Subcutaneous abdominal adipose tissue (tissue), 5 donors: ENCODE measurements at regions not wholly inside any gene's neighbourhood (a gene's known extent, or its start where the extent isn't known, plus 50 kb on each side); places are given as distances from the start of the nearest gene placed in this dataset.

Source experiments
- H3K27ac ChIP-seq: one replicate; pipeline ENCODE4 v1.7.0; 2013; ENCODE audit warnings: low read depth, mild to moderate bottlenecking, inconsistent platforms, low read length, moderate library complexity
- H3K27me3 ChIP-seq, 5 donors: one replicate each; pipeline ENCODE4 v1.7.0; 2013; ENCODE audit warnings: low read length in 5 of 5, inconsistent platforms in 1 of 5; ENCODE audit not compliant: control insufficient read depth in 5 of 5, insufficient read depth in 4 of 5
- H3K36me3 ChIP-seq, 5 donors: one replicate each; pipeline ENCODE4 v1.7.0; 2013; ENCODE audit warnings: low read length in 5 of 5; ENCODE audit not compliant: control insufficient read depth in 5 of 5, insufficient read depth in 5 of 5
- H3K4me1 ChIP-seq, 5 donors: one replicate each; pipeline ENCODE4 v1.7.0; 2013; ENCODE audit warnings: low read length in 5 of 5, mild to moderate bottlenecking in 3 of 5, moderate library complexity in 1 of 5; ENCODE audit not compliant: control insufficient read depth in 5 of 5, insufficient read depth in 5 of 5
- H3K4me3 ChIP-seq, 5 donors: one replicate each; pipeline ENCODE4 v1.7.0; 2013; ENCODE audit warnings: low read length in 5 of 5, low read depth in 1 of 5
- H3K9ac ChIP-seq, 5 donors: one replicate each; pipeline ENCODE4 v1.7.0; 2013; ENCODE audit warnings: low read length in 5 of 5, mild to moderate bottlenecking in 4 of 5, moderate library complexity in 3 of 5
- H3K9me3 ChIP-seq, 5 donors: one replicate each; pipeline ENCODE4 v1.7.0; 2013; ENCODE audit warnings: low read length in 5 of 5; ENCODE audit not compliant: control insufficient read depth in 5 of 5
- donor health status: healthy.
- donor health status: healthy.
- donor health status: healthy.
- donor health status: healthy.
- donor health status: healthy.

DNA sequence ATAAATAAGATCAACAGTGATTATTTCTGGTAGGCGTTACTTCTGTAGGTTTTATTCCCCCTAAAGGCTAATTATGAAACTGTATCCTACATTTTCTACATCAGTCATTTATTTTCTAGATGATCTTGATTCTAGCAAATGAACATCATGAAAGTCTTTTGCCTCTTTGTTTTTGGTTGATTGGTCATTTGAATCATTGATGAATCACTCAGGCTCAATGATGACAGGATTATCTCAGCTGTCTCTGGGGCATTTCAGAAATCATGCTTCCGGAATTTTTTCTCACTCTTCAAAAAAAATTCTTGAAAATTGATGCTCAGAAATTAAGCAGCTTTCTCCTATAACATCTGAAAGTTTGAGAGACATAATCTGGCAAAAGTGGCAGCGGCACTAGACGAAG lies 298.9 kb upstream of the TCF4 start:
- Histone ChIP-seq H3K36me3 (no peaks in the 10 kb centered on the region), H3K9me3 (peaks cover 0 to 6% (median 3%) of the 10 kb centered on the region in 5 donors), H3K4me1 (no peaks in the 10 kb centered on the region), H3K9ac (no peak overlapping the region), H3K4me3 (no peak overlapping the region), H3K27ac (no peak overlapping the region), H3K27me3 (no peaks in the 10 kb centered on the region)

DNA sequence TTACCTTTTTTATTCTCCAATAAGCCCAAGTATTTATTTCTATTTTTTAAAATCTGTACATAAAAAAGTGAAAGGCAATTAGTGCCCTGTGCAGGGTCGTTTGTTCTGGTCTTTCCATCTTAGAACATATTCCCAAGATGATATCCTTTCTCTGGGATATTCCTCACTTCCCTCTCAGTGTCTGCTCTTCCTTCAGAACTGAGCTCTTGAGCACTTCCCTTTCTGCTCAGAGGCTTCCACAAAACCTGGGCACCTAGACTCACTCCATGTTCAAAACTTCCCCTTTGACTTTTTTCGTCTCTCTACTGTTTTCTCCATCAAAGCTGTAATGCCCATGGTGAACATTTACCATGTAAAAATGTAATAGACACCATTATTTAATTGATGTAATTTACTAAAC lies 296.5 kb upstream of the TCF4 start:
- H3K9me3 ChIP-seq = peaks cover 0 to 6% (median 3%) of the 10 kb centered on the region in 5 donors
- H3K36me3 ChIP-seq = no peaks in the 10 kb centered on the region

DNA sequence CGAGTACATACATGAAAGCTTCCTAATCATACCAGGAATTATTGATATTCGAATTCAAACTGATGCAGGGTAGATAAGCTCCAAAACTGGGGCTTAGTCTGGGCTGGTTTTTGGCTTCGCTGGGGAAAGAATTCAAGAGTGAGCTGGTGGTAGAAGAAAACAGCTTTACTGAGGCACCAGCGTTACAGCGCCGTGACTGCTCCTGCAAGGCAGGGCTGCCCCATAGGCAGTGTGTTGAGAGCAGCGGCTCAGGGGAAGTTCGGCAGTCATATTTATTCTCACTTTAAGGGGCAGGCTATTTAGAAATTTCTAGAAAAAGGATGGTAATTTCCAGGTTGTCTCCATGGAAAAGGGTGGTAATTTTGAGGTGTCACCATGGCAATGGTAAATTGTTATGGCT lies 292.6 kb upstream of the TCF4 start:
- H3K9me3 ChIP-seq = no peaks in the 10 kb centered on the region

More for the DNA sequence above, 296.5 kb upstream of the TCF4 start:
- no peak overlapping the region for H3K27ac ChIP-seq
- no peaks in the 10 kb centered on the region for H3K27me3 ChIP-seq
- no peaks in the 10 kb centered on the region for H3K4me1 ChIP-seq
- H3K4me3 ChIP-seq = no peak overlapping the region
- no peak overlapping the region for H3K9ac ChIP-seq

DNA sequence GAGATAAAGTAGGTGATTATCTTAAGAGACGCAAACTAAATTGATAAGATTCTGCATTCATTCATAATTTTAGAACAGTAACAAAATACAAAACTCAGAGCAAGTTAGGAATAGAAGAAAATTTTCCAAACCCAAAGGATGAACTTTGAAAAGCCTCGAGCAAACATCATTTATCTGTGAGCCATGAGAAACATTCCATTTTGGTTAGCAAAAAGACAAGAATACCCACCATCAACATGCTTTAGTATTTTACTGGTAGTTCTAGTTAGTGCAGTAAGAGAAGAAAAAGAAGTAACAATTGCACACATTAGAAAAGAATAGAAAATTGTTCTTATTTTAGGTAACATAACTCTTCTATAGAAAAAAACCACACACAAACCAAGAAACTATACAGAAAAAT lies 291.3 kb upstream of the TCF4 start:
- H3K9ac ChIP-seq = no peak overlapping the region
- H3K4me1 ChIP-seq = peaks cover 0 to 3% (median 0%) of the 10 kb centered on the region in 5 donors
- H3K9me3 ChIP-seq = no peaks in the 10 kb centered on the region
- H3K27ac ChIP-seq = no peak overlapping the region
- no peak overlapping the region for H3K4me3 ChIP-seq
- no peaks in the 10 kb centered on the region for H3K36me3 ChIP-seq
- no peaks in the 10 kb centered on the region for H3K27me3 ChIP-seq

More for the DNA sequence above, 292.6 kb upstream of the TCF4 start:
- Histone ChIP-seq H3K4me1 (peaks cover 0 to under 1% (median 0%) of the 10 kb centered on the region in 5 donors), H3K4me3 (no peak overlapping the region), H3K36me3 (no peaks in the 10 kb centered on the region), H3K27me3 (no peaks in the 10 kb centered on the region), H3K27ac (no peak overlapping the region), H3K9ac (no peak overlapping the region)

DNA sequence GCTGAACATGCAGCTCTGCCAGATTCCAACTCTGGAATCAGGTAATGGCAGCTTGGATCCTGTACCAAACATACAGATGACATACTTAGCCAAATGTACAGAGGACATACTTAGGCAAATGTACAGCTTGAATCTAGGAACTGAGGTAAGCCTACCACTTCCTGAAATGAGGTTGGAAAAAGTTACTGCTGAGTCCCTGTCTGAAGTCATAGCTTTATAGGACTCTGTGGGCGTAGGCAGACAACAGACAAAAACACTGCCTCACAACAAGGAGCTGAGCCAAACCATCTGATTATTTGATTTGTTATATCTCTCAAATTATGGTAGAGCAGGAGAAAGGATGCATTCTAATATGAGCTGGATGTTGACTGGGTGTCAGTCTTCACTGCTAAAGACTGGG lies 290.2 kb upstream of the TCF4 start:
- H3K27ac ChIP-seq = no peak overlapping the region
- no peaks in the 10 kb centered on the region for H3K27me3 ChIP-seq
- no peak overlapping the region for H3K9ac ChIP-seq
- H3K36me3 ChIP-seq = no peaks in the 10 kb centered on the region
- H3K4me3 ChIP-seq = no peak overlapping the region
- no peaks in the 10 kb centered on the region for H3K9me3 ChIP-seq
- peaks cover 0 to 3% (median 0%) of the 10 kb centered on the region in 5 donors for H3K4me1 ChIP-seq

DNA sequence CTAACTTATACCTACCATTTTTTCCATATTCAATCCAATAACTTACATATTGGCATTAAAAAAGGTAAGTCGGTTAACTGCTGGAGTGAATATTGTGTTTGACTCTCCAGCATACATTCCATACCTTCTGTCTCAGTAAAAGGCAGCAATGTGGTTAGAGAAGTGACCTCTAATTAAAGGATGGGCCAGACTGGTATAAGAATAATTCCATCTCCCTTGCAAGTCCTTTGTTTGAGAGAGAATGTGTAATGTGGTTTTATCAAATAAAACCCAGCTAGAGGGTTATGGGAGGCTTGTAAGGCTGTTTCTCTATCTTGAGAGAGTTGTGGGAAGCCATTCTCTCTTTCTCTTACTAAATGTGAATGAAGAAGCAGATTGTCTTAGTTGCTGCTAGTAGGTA lies 289.3 kb upstream of the TCF4 start:
- Histone ChIP-seq H3K4me3 (no peak overlapping the region), H3K9me3 (no peaks in the 10 kb centered on the region), H3K27ac (no peak overlapping the region), H3K36me3 (no peaks in the 10 kb centered on the region), H3K9ac (no peak overlapping the region), H3K27me3 (no peaks in the 10 kb centered on the region), H3K4me1 (peaks cover 0 to 3% (median 0%) of the 10 kb centered on the region in 5 donors)

DNA sequence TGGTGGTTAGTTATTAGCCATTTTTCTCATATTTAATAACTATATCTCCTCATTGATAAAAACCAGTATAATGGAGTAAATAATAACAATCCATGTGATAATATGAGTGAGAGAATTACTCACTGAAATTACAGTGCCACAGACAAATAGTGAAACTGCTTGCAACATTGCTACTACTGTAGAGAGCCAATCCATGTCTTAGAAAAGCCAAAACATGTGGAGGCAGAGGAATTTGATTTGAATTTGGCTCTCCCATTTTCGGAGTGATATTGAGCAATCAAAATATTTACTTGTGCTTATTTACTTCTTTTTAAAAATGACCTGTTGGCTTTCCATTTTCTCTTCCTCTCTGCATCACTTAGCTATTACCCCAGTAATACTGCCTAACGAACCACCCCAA lies 288.3 kb upstream of the TCF4 start:
- no peak overlapping the region for H3K9ac ChIP-seq
- H3K9me3 ChIP-seq = no peaks in the 10 kb centered on the region
- no peaks in the 10 kb centered on the region for H3K36me3 ChIP-seq
- H3K4me3 ChIP-seq = no peak overlapping the region
- H3K27ac ChIP-seq = no peak overlapping the region
- no peaks in the 10 kb centered on the region for H3K27me3 ChIP-seq
- H3K4me1 ChIP-seq = peaks cover 0 to 3% (median 0%) of the 10 kb centered on the region in 5 donors

DNA sequence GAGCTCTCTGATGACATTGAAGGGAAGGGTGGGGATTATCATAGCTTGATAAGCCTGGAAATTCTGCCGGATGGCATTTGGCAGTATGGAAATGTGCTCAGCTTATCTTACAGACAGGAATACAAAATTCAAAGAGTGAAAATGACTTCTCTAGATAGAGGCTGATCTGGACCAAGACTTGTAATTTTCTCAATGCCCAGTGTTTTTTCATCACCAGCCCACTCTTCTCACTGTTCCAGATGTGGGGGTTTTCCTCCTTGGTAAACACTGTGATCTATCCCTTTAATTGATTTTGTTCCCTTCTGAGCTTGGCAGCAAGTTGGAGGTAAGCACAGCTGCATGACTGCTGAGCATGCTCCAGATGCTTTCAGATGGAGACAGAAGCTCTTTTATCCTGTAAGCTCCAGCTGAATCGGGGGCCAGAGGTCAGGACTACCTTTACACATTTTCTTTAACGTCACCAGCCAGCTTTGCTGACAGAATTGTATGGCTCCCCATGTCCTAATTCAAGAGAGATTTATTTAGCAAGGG lies 287.4 kb upstream of the TCF4 start:
- Histone ChIP-seq H3K36me3 (no peaks in the 10 kb centered on the region), H3K27me3 (no peaks in the 10 kb centered on the region), H3K9me3 (no peaks in the 10 kb centered on the region), H3K9ac (no peak overlapping the region), H3K27ac (no peak overlapping the region), H3K4me1 (peaks cover 0 to 3% (median 0%) of the 10 kb centered on the region in 5 donors), H3K4me3 (no peak overlapping the region)

DNA sequence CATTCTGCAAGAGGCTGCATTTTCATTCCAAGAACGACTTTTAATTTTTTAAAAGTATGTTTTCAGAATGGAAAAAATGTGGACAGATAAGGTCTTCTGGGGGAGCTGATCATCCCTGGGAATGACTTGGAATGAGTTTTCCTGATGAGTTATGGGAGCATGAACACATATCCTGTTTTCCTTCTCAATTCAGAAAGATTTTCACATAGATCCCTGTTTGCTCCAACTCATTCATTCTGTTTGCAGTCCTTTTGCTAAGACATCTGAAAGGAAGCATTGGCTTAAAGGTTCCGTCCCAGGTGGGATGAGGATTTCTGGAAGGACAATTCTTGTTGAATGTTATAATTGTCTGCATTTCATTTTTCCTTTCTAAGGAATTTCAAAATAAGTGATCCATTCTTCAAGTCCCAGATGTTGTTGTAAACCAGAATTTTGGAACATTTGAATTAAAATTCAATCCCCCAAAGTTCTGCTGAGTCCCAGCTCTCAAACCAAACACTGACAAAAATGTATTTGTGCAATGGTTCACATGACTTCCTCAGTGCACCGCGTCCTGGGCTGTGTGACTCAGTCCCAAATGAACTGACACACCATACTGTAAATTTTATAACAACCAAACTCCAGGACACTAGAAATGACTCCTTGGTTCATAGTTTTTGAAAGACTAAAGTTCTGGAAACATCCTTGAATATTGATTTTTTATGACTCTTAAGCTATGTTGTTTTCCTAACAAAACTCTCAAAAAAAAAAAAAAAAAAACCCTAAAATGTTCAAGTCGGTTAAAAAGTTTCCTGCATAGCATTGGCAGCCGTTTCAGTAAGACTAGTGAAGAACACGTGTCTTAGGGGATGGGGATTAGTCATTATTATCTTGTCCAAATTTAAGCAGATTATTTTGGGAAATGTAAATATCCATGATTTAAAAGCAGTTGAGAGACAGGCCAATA lies 281.8 kb upstream of the TCF4 start:
- H3K9me3 ChIP-seq = no peaks in the 10 kb centered on the region
- peak overlapping the region; percentile 21 for H3K27ac ChIP-seq
- H3K4me3 ChIP-seq = no peak overlapping the region
- peaks cover 0 to 15% (median 4%) of the 10 kb centered on the region in 5 donors for H3K4me1 ChIP-seq
- H3K27me3 ChIP-seq = peaks cover 0 to 7% (median 0%) of the 10 kb centered on the region in 5 donors
- no peak overlapping the region for H3K9ac ChIP-seq
- H3K36me3 ChIP-seq = no peaks in the 10 kb centered on the region

DNA sequence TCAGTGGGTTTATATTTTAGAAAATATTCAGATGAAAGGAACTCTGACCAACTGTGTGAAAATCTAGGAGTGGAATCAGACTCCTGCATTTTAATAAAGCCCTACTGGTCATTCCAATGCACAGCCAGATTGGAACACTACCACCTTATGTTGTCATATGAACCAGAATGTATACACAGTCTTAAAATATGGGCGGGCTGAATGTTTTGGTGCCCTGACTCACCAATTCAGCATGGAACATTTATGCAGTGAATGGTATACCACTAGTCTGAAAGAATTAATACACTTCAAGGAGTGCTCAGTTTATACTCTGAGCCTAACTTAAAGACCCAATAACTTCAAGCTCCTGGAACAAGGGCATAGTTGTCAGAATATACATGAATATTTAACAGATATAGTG lies 280.9 kb upstream of the TCF4 start:
- peaks cover 0 to 25% (median 6%) of the 10 kb centered on the region in 5 donors for H3K4me1 ChIP-seq
- no peaks in the 10 kb centered on the region for H3K36me3 ChIP-seq
- H3K9ac ChIP-seq = no peak overlapping the region
- no peak overlapping the region for H3K4me3 ChIP-seq
- peak overlapping the region; percentile 21 for H3K27ac ChIP-seq
- H3K9me3 ChIP-seq = no peaks in the 10 kb centered on the region
- peaks cover 0 to 9% (median 0%) of the 10 kb centered on the region in 5 donors for H3K27me3 ChIP-seq
